Breast epithelium (tissue), 3 donors: ENCODE measurements at regions not wholly inside any gene's neighbourhood (a gene's known extent, or its start where the extent isn't known, plus 50 kb on each side); places are given as distances from the start of the nearest gene placed in this dataset.

Experiments used
- CTCF ChIP-seq, 3 donors: fragments of 450-650 bp; IDR thresholded peaks; one replicate each; pipeline ENCODE4 v1.5.1; 2016 to 2017; ENCODE audit warnings: antibody characterized with exemption in 3 of 3, mild to moderate bottlenecking in 3 of 3, moderate library complexity in 3 of 3
- POLR2A ChIP-seq: fragments of 450-650 bp; IDR thresholded peaks from one replicate; pipeline ENCODE4 v1.6.1; 2016; ENCODE audit warnings: antibody characterized with exemption, mild to moderate bottlenecking, moderate library complexity

- no peak for TF ChIP-seq POLR2A
- no peak for TF ChIP-seq CTCF (IDR thresholded peaks at IDR 0.05)
These were observed 135.9 kb upstream of the RAD23B start for GRCh38 chr9:107147134-107147533.
